Posterior vena cava (tissue), 2 donors: ENCODE measurements at regions not wholly inside any gene's neighbourhood (a gene's known extent, or its start where the extent isn't known, plus 50 kb on each side); places are given as distances from the start of the nearest gene placed in this dataset.
"Not testable (repeated sequence)": the region's sequence is repeated elsewhere in the genome, so short reads cannot be mapped to it uniquely, and the experiment has no call there.

Experiments used
- DNase-seq: peaks from one replicate; pipeline ENCODE4 v3.0.0-alpha.2; 2020; ENCODE audit warnings: low spot score
- intact Hi-C, 2 donors: fragments of 100-400 bp; cut with DNase I; formaldehyde crosslinking; loops; one replicate each; pipeline versions ENCODE4 v1.14.1 to v1.14.2; 2022 to 2023
- donor health status: DM: yes; HTN: yes; CAD: no.
- donor health status: DM: yes; HTN: yes; CAD: no.

DNA sequence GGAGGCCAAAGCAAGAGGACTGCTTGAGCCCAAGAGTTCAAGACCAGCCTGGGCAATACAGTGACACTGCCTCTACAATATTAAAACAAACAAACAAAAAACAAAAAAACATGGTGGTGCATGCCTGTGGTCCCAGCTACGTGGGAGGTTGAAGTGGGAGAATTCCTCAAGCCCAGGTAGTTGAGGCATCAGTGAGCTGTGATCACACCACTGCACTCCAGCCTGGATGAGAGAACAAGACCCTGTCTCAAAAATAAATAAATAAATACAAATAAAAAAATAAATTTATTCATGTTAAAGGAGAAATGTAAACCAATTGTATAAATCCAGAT is 200.6 kb downstream of the BCHE start:
- no peak for DNase-seq
- intact Hi-C loops: no loop called here

DNA sequence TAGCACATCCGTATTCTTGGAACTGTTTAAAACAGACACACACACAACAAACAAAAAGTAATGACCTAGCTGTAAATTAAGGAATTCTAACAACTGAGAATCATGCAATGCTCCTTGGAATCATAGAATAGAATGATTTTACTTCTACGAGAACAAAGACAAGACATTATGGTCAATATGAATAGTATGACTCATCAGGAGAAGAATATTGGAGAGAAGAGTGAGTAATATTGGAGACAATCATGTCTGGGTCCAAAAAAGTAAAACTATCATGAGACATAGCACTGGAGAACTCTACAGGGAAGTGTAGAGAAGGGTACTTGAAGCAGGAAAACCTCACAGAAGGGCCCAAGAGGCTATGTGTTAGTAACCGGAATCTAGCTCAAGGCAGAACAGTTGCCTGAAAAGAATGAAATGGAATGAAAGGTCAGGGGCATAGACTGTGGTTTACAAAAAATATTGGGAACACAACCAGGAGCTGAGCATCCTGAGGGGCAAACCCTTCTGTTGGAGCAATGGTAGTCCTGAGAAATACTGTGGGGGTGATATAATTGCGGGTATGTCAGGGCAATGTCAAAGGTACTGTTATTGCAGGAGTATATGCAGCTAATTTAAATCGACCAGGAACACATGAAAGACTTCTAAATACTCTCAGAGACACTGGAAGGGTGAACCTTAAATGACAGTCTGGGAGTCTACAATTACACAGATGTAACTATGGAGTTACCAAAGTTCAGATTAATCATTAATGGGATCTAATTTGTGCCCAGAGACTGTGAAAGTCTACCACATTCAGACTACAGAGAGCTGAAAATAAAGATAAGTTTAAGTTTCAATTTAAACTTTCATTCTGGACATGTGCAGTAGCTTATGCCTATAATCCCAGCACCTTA is 201.2 kb downstream of the BCHE start:
- DNase-seq: no peak
- intact Hi-C loops: no loop called here

DNA sequence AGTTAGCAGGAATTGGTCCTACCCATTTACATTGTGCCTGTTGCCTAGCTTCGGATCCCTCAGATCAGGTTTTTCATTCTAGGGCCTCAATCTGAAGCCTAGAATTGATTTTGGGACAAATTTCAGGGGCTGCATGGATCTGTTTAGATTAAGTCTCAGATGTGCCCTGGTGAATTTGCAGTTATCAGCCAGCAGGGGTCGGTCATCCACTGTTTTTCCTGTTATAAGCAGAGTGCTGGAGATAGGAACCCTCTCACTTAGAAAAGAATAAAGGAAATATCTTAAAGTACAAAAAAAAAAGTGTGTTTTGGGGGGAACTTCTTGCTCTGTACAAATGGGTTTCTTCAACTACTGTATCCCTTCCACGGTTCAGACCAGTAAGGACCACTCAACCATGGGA is 212.5 kb downstream of the BCHE start:
- no peak for DNase-seq
- intact Hi-C loops: no loop called here

DNA sequence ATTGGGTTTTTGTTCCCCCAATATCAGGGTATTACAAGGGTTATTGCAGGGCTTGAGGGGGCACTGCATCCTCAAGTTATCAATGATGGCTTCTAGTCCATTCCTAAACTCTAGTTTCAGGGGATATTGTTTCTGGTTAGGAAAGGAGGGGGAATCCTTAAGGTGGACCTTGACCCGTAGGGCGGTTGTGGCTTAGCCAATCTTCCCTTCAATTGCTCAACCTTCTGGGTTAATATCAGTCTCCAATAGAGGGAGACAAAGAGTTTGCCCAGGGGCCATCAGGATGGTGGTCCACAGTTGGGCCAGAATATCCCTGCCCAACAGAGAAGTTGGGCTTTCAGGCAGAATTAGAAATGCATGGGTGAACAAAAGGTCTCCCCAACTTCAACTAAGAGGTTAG is 214.9 kb downstream of the BCHE start:
- no peak for DNase-seq
- intact Hi-C loops: no loop called here

DNA sequence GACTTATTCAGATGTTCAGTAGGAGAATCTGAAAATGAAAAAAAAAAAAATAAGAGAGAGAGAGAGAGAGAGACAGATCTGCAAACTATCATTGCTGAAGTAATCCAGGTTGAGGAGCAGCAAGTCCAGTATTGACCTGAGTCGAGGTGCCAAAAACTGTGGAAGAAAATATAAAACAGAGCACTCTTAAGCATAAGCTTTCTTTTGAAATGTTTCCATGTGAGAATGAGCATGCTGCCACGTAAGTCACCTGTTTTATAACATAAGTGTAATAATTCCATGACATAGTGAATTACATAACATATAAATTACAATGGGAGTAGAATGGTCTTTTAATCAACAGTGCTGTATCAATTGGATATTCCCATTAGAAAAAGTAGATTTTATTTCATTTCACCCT is 218.2 kb downstream of the BCHE start:
- intact Hi-C loops: no loop called here

DNA sequence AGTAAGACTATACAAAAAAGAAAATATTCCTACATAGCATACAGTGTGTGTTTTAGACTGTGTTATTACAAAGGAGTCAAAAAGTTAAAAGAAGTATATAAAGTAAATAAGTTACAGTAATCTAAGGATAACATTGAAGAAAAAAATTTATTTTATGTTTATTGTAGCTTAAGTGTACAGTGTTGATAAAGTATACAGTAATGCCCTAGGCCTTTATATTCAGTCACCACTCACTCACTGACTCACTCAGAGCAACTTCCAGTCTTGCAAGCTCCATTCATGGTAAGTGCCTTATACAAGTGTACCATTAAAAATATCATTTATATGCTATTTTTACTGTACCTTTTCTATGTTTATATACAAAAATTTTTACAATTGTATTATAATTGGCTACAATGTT is 220.1 kb downstream of the BCHE start:
- no peak for DNase-seq

More for the DNA sequence above, 218.2 kb downstream of the BCHE start:
- DNase-seq: no peak

DNA sequence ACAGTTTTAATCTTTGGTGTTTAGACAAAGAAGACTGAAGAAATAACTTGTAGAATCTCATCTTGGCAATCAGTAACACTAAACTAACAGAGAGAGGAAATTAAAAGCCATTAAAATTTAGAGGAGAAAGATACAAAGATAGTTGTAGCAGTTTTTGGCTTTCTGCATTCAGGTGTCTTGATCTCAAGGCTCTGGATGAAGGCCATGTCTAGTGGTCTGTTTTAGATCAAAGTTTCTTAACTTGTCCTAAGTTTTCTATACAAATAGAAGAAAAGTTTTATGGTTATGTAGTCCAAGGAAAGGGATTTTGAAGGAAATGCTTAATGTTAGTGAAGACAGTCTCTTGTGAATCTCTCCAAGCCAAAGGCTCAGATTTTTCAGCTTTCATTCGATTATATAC is 222.9 kb downstream of the BCHE start:
- intact Hi-C loops: no loop called here
- no peak for DNase-seq

More for the DNA sequence above, 220.1 kb downstream of the BCHE start:
- intact Hi-C loops: no loop called here

DNA sequence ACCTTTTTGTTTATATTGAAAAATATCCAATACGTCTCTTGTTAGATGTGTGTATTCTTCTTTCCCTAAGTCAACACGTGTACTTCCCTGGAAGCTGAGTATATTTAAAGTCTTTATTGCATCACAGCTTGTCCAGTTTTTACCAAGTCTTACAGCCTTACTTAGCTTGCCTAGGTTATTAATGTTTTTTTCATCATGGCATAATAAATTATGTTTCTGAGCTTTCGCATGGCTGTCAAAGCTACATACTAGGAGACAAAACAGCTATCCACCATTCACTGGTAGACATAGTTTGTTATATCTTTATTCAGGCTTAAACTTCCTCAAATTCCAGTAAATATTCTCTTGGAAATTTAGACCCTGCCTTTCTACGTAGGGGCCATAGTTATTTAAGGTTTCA is 224.2 kb downstream of the BCHE start:
- intact Hi-C loops: no loop called here
- no peak for DNase-seq

DNA sequence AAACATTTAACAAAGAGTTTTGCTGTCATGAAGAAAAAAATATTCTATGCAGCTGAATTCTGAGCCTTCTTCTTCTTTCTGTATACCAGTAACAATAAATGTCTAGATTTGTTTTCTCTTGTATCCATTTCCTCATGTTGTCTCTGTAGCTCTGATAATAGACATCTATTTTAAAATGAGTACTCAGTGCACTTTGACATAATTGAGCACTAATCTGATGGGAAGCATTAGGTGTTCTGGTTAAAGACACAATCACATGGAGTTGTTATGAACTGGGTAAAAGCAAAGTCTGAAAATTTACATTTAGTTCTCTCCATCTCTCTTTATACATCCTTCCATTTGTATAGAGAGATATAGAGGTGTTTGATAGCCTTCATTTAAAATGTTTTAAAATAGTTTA is 230.0 kb downstream of the BCHE start:
- no peak for DNase-seq
- intact Hi-C loops: no loop called here

DNA sequence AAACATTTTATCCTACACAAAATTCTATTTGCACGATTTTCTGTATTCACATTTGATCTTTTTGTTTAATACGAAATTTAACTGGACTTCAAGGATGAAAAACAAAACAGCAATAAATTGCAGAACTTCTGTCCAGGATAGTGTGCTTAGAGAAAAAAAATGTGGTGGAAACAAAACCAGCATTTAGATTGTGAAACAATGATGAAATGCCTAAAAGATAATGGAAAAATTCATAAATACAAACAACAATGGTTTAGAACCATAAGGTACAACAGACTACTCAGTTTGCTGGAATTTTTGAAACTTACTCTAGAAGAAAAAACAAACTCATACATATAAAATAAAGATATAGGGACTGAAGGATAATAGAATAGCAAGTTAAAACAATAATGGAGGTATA is 234.0 kb downstream of the BCHE start:
- intact Hi-C loops: no loop called here
- DNase-seq: no peak

DNA sequence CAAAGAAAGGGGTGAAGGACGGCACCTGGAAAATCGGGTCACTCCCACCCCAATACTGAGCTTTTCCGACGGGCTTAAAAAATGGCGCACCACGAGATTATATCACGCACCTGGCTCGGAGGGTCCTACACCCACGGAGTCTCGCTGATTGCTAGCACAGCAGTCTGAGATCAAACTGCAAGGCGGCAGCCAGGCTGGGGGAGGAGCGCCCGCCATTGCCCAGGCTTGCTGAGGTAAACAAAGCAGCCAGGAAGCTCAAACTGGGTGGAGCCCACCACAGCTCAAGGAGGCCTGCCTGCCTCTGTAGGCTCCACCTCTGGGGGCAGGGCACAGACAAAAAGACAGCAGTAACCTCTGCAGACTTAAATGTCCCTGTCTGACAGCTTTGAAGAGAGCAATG is 264.7 kb downstream of the BCHE start:
- intact Hi-C loops, DNase-seq: not testable (repeated sequence)

DNA sequence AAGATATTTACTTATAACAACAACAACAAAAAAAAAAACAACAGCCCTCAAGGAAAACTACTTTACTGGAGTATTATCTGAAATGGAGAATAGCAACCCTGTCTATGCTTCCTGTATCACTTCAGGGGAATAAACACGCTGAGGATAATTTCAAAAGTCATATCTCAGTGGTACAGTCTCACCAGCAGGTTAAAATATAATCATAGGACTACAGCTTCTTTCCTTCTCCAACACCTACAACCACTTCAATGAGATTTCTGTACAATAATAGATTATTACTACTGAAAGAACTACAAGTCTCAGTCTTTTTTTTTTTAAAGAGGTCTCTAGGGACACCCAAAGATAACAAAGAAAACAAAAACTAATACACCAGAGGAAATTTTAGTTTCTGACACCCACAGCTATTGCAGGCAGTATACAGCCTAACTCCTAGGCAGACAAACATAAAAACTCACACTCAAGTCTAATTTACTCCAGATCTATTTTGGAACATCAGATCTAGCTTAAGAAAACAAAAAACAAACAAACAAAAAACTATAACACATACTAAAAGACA is 268.2 kb downstream of the BCHE start:
- no peak for DNase-seq
- intact Hi-C loops: no loop called here

DNA sequence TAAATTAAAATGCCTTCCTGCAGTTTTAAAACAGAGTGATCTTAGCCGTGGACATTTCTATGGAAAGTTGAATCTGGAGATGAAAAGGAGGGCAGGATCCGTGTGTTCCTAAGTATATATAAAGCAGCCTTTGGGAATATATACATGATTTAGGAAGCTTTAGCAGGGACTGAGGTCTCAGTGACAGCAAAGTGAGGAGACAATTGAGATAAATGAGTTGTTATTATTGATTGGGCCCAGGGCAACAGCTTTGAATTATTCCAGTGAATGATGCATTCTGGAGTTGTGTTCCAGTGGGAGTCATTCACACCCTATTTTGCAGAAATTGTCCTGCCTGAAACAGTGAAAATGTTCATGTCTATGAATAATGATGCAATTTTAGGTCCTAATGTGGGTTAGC is 281.4 kb downstream of the BCHE start:
- no peak for DNase-seq
- intact Hi-C loops: no loop called here

DNA sequence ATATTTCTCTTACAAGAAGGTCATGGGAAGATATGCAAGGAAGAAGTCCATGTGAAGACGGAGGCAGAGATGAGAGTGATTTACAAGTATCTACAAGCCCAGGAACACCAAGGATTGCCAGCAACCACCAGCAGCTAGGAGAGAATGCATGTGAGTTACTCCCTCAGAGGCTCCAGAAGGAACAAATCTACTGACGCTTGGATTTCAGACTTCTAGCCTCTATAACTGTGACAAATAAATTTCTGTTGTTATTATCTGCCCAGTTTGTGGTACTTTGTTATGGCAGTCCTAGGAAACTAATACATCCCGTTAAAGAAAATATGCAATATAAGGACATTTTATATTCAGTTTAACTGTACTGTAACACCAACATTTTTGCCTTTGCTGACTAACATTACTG is 283.9 kb downstream of the BCHE start:
- no peak for DNase-seq
- intact Hi-C loops: no loop called here

DNA sequence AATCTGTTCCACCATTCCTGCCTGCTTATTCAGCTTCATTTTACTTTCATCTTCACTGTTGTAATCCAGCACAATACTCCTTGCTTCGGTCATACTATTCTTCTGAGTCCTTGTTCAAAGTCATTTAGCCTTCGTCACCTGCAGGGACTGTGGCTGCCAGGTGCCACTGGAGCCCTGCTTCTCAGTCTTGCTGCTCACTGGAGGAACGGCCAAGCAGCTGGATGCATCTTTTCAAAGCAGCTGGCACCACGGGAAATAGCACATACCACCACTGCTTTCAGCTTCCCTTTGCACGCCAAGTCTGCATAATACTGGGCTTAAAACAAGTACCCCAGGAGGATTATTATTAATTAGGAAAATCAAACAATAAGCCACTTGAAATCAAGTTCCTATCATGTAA is 287.6 kb downstream of the BCHE start:
- DNase-seq: peak; percentile 64
- intact Hi-C loops: no loop called here

DNA sequence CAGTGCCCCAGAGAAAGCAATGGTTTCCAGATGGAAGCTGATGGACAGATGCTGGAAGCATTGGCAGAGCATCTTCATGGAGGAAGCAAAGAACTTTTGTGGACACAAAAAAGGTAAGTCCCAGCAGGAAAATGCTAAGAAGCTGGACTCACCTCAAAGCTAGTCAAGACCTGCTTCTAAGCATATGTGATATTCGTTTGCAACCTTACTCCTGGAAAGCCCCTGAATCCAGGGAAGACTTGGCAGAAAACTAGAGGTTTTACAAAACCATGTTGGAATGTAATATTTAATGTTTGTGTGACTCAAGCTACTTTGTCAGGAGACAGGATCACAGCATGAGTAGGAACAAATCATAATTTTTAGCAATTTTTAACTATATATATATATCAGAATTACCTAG is 288.2 kb downstream of the BCHE start:
- intact Hi-C loops: no loop called here
- no peak for DNase-seq

DNA sequence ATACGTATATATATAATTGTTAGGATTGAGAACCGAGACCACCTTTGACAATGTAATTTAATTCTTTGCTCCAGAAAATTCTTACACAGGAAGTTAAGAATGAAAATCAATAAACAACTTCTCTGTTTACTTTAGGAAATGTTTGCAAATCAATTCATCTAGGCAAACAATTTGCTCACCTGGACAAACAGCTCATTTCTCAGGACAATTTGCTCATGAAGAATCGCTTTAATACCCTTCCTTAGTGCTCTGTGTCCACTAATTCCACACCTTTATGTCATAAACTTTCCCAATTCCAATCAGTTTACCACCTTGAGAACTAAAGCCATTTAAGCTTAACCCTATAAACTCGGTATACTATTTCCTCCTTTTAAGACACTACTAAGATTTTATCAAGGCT is 292.2 kb downstream of the BCHE start:
- intact Hi-C loops: no loop called here
- no peak for DNase-seq

DNA sequence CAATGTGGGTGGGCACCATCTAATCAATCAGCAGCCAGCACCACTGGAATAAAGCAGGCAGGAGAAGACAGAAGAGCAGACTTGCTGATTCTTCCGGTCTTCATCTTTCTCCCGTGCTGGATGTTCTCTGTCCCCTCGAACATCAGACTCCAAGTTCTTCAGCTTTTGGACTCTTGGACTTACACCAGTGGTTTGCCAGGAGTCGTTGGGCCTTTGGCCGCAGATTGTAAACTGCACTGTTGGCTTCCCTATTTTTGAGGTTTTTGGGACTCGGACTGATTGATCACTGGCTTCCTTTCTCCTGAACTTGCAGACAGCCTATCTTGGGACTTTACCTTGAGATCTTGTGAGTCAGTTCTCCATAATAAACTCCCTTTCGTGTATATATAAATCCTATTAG is 292.8 kb downstream of the BCHE start:
- intact Hi-C loops: no loop called here
- DNase-seq: no peak

DNA sequence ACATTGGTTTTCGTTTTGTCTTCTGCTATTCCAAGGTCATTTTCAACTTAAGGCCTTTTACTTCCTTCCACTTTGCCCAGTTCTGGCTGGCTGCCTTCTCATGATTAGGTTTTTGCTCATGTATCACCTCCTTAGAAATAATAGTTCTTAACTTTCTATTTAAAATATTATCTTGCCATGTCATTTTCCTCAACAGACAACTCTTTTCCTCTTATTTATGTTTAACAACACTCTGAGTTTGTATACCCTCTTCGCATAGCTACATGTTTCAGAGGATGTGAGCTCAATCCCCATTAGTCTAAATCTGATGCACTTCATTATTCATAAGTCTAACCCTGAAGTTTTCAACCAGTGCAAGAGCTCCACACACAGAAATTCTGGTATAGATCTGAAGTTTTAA is 299.1 kb downstream of the BCHE start:
- intact Hi-C loops: no loop called here
- DNase-seq: no peak

DNA sequence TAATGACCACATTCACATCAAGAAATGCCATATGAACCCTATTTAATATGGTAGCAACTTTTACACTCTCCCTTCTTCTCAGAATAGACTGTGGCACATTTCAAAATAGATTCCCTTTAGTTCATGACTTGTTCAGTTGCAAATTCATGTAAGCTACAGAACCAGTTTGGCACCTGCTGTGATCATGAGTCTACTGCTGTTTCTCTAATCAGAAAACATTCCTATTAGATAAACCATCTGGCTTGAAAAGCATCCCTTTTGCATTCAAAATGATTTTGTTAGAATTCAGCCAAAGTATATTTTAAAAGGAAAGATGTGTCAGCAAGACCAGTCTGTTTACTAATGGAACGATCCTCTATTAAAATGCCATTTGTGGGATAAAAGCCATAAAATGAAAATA is 304.4 kb downstream of the BCHE start:
- intact Hi-C loops: no loop called here
- DNase-seq: no peak

DNA sequence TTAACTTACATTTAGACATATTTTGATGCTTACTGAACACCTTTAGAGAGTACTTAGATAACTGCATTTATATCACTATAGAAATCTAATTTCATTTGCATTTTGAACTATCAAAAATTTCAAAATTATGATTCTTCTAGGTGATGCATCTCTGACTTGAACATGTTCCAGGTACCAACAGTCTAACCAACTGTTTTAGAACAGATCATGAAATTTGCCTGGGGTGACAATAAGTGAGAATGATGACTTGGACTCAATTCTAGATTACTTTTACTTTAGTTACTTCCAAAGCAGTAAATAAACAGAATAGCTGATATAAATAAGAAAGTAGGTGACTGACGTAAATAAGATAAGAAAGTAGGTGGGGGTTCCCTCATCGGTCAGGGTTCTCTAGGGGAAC is 307.8 kb downstream of the BCHE start:
- intact Hi-C loops: no loop called here
- DNase-seq: no peak
